Activated CD4-positive, alpha-beta T cell treated with anti-CD3 and anti-CD28 coated beads, Interleukin-2, amount 10 ng/mL, durations not matched to agents 24 days and 14 days (primary cell): ENCODE measurements at regions not wholly inside any gene's neighbourhood (a gene's known extent, or its start where the extent isn't known, plus 50 kb on each side); places are given as distances from the start of the nearest gene placed in this dataset.
"Not testable (repeated sequence)": the region's sequence is repeated elsewhere in the genome, so short reads cannot be mapped to it uniquely, and the experiment has no call there.

Source experiments
- DNase-seq: peaks from one replicate; pipeline ENCODE4 v3.0.0; 2022
- H3K27ac Mint-ChIP-seq: one replicate; pipeline ENCODE4 v1.8.0; 2022; ENCODE audit warnings: mild to moderate bottlenecking, mixed read lengths
- H3K27me3 Mint-ChIP-seq: one replicate; pipeline ENCODE4 v1.8.0; 2022; ENCODE audit warnings: mixed read lengths
- H3K36me3 Mint-ChIP-seq: one replicate; pipeline ENCODE4 v1.8.0; 2022; ENCODE audit warnings: low read depth, mild to moderate bottlenecking, mixed read lengths
- H3K4me1 Mint-ChIP-seq: one replicate; pipeline ENCODE4 v1.8.0; 2021; ENCODE audit warnings: mixed read lengths
- H3K4me3 Mint-ChIP-seq: one replicate; pipeline ENCODE4 v1.8.0; 2022; ENCODE audit warnings: mild to moderate bottlenecking, moderate library complexity, mixed read lengths
- H3K9me3 Mint-ChIP-seq: one replicate; pipeline ENCODE4 v1.8.0; 2021; ENCODE audit warnings: mixed read lengths
- intact Hi-C: fragments of 100-400 bp; cut with micrococcal nuclease; formaldehyde crosslinking; loops from one replicate; pipeline ENCODE4 v1.15.1; 2023

GRCh38 chr21:20110368-20110767 lies 887.8 kb upstream of the NCAM2 start:
- Mint-ChIP-seq H3K9me3 (peaks cover 20% of the 10 kb centered on the region), H3K36me3 (no peaks in the 10 kb centered on the region), H3K27ac (no peak overlapping the region), H3K4me1 (no peaks in the 10 kb centered on the region), H3K4me3 (no peak overlapping the region), H3K27me3 (no peaks in the 10 kb centered on the region)
- no peak for DNase-seq
- intact Hi-C loops, result no loop called here

- intact Hi-C loops, result no loop called here
Observed at GRCh38 chr21:20151741-20152140, 846.5 kb upstream of the NCAM2 start.

DNA sequence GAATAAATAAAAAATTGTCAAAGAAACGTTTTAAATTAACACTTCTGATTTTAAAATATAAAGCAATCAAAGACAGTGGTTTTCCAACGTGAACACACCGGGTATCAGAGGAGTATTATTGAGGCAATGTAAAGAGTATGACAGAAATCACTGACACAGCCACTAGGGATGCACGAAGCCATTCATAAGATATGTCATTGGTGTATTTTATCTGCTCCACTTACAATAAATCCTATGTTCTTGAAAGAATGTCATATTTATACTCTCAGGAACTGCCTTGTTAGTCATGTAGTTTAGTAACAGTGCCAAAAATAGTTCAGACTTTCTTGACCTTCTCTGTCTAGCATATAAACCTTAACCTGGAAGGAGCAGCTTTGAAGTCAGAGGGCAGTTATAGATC lies 835.0 kb upstream of the NCAM2 start:
- no peak overlapping the region for H3K27ac Mint-ChIP-seq
- DNase-seq, result no peak
- no peak overlapping the region for H3K4me3 Mint-ChIP-seq
- H3K4me1 Mint-ChIP-seq, result no peaks in the 10 kb centered on the region
- H3K27me3 Mint-ChIP-seq, result no peaks in the 10 kb centered on the region
- H3K9me3 Mint-ChIP-seq, result peaks cover 5% of the 10 kb centered on the region
- H3K36me3 Mint-ChIP-seq, result no peaks in the 10 kb centered on the region
- intact Hi-C loops, result no loop called here

More at GRCh38 chr21:20151741-20152140, 846.5 kb upstream of the NCAM2 start:
- Mint-ChIP-seq H3K27me3 (no peaks in the 10 kb centered on the region), H3K27ac (no peak overlapping the region), H3K4me1 (no peaks in the 10 kb centered on the region), H3K36me3 (no peaks in the 10 kb centered on the region), H3K9me3 (peaks cover 17% of the 10 kb centered on the region), H3K4me3 (no peak overlapping the region)
- DNase-seq, result no peak

GRCh38 chr21:20167059-20167458 lies 831.1 kb upstream of the NCAM2 start:
- H3K36me3 Mint-ChIP-seq, result no peaks in the 10 kb centered on the region
- no peaks in the 10 kb centered on the region for H3K4me1 Mint-ChIP-seq
- no peak overlapping the region for H3K4me3 Mint-ChIP-seq
- intact Hi-C loops, result no loop called here
- no peak for DNase-seq
- H3K27me3 Mint-ChIP-seq, result no peaks in the 10 kb centered on the region
- H3K9me3 Mint-ChIP-seq, result peaks cover 5% of the 10 kb centered on the region
- no peak overlapping the region for H3K27ac Mint-ChIP-seq

GRCh38 chr21:20169812-20170576 lies 828.2 kb upstream of the NCAM2 start:
- DNase-seq, result no peak
- no peaks in the 10 kb centered on the region for H3K36me3 Mint-ChIP-seq
- no peaks in the 10 kb centered on the region for H3K27me3 Mint-ChIP-seq
- H3K4me1 Mint-ChIP-seq, result no peaks in the 10 kb centered on the region
- intact Hi-C loops, result no loop called here
- H3K9me3 Mint-ChIP-seq, result peaks cover 12% of the 10 kb centered on the region
- H3K27ac Mint-ChIP-seq, result no peak overlapping the region
- H3K4me3 Mint-ChIP-seq, result no peak overlapping the region

DNA sequence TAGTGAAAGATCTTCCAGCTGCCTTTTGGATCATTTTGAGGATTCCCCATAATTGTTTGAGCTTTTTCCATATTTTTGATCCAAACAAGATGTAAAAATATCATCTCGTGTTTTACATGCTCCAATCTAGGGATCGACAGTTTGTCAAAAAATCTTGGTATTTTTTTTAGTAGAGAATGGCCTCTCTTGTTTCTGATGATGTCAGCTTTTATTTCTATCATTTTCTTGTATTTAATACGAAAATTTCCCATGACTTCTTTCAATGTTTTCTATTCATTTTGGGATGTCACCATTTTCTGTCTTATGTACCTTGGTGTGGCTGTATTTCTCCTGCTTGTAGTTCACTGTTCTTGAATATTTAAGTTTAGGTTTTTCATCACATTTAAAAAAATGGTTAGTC lies 812.0 kb upstream of the NCAM2 start:
- H3K9me3 Mint-ChIP-seq, result peaks cover 4% of the 10 kb centered on the region
- H3K27ac Mint-ChIP-seq, result no peak overlapping the region
- intact Hi-C loops, result no loop called here
- H3K36me3 Mint-ChIP-seq, result no peaks in the 10 kb centered on the region
- H3K27me3 Mint-ChIP-seq, result no peaks in the 10 kb centered on the region
- no peak overlapping the region for H3K4me3 Mint-ChIP-seq
- DNase-seq, result no peak
- no peaks in the 10 kb centered on the region for H3K4me1 Mint-ChIP-seq

DNA sequence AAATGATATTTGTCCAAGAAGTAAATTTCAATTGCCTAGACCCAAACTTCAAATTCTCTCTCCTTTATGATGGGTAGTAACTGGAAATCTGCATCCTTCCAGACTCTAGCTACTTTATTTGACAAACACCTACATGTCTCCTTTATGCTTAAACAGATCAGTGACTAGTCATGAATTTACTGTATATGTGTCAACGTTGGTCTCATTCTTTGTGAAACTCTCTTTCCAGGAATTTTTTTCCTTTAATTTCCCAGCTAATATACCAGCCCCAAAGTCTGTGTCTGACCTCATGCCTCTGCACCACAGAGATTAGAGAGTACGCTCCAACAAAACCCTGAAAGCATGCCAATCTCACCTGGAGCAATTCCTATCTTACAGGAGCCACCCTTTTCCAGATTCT lies 811.2 kb upstream of the NCAM2 start:
- Mint-ChIP-seq H3K9me3 (peaks cover 4% of the 10 kb centered on the region), H3K27me3 (no peaks in the 10 kb centered on the region), H3K36me3 (no peaks in the 10 kb centered on the region), H3K4me1 (no peaks in the 10 kb centered on the region), H3K4me3 (no peak overlapping the region), H3K27ac (no peak overlapping the region)
- no peak for DNase-seq
- intact Hi-C loops, result no loop called here

DNA sequence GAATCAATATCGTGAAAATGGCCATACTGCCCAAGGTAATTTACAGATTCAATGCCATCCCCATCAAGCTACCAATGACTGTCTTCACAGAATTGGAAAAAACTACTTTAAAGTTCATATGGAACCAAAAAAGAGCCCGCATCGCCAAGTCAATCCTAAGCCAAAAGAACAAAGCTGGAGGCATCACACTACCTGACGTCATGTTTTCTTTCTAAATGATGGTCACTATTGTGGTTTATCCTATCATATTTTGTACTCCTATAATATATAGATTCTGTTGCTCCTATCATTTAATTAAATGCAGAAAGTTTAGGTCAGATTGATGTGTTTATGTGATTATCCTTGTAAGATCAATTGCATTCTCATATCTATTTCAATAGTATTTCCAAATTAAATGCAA lies 796.9 kb upstream of the NCAM2 start:
- DNase-seq, H3K4me3 Mint-ChIP-seq, H3K4me1 Mint-ChIP-seq, H3K27ac Mint-ChIP-seq, H3K27me3 Mint-ChIP-seq, intact Hi-C loops, H3K36me3 Mint-ChIP-seq: not testable (repeated sequence)
- peaks cover 22% of the 10 kb centered on the region for H3K9me3 Mint-ChIP-seq

GRCh38 chr21:20207335-20207734 lies 790.9 kb upstream of the NCAM2 start:
- Mint-ChIP-seq H3K36me3 (no peaks in the 10 kb centered on the region), H3K9me3 (peaks cover 7% of the 10 kb centered on the region), H3K4me3 (no peak overlapping the region), H3K27me3 (no peaks in the 10 kb centered on the region), H3K27ac (no peak overlapping the region), H3K4me1 (no peaks in the 10 kb centered on the region)
- no peak for DNase-seq
- intact Hi-C loops, result no loop called here

DNA sequence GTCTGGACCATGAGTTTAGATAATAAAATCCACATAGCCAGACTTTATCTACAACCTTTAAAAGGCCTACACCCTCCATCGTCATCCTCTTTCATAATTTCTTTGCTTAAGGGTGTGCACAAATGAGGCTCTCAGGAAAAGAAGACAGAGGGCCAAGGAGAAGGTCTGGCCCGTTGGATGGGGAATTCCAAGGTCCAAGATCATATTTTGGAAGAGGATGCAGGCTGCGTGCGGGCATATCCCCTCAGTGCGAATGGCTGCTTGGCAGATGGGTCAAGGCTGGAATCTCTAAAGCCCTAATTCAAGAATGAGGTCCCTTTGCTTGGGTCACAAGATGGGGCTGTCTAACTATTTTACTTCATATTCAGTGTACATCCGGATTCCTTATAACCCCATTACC lies 782.2 kb upstream of the NCAM2 start:
- H3K4me1 Mint-ChIP-seq, result no peaks in the 10 kb centered on the region
- H3K27me3 Mint-ChIP-seq, result no peaks in the 10 kb centered on the region
- intact Hi-C loops, result no loop called here
- H3K36me3 Mint-ChIP-seq, result no peaks in the 10 kb centered on the region
- no peak overlapping the region for H3K4me3 Mint-ChIP-seq
- peaks cover 6% of the 10 kb centered on the region for H3K9me3 Mint-ChIP-seq
- DNase-seq, result no peak
- H3K27ac Mint-ChIP-seq, result no peak overlapping the region

- Mint-ChIP-seq H3K4me3 (no peak overlapping the region), H3K27ac (no peak overlapping the region), H3K27me3 (no peaks in the 10 kb centered on the region), H3K9me3 (no peaks in the 10 kb centered on the region), H3K36me3 (no peaks in the 10 kb centered on the region), H3K4me1 (no peaks in the 10 kb centered on the region)
- DNase-seq, result no peak
- intact Hi-C loops, result no loop called here
Observed at GRCh38 chr21:20220586-20220985, 777.6 kb upstream of the NCAM2 start.

DNA sequence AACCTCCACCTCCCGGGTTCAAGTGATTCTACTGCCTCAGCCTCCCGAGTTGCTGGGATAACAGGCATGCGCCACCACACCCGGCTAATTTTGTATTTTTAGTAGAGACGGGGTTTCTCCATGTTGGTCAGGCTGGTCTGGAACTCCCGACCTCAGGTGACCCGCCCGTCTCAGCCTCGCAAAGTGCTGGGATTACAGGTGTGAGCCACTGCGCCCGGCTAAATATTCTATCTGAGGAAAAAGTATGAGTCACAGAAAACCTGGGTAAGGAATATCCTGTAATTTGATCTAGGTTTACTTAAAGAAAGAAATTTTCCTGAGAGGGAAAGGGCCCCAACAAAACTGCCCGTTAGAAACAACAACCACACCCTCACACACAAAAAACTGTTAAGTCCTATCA lies 776.2 kb upstream of the NCAM2 start:
- H3K4me3 Mint-ChIP-seq, intact Hi-C loops, H3K9me3 Mint-ChIP-seq, H3K36me3 Mint-ChIP-seq, DNase-seq, H3K4me1 Mint-ChIP-seq, H3K27ac Mint-ChIP-seq, H3K27me3 Mint-ChIP-seq: not testable (repeated sequence)

DNA sequence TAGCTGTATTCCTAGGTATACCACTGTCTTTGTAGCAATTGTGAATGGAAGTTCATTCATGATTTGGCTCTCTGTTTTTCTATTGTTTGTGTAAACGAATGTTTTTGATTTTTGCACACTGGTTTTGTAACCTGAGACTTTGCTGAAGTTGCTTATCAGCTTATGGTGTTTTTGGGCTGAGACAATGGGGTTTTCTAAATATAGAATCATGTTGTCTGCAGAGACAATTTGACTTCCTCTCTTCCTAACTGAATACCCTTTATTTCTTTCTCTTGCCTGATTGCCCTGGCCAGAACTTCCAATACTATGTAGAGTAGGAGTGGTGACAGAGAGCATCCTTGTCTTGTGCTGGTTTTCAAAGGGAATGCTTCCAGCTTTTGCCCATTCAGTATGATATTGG lies 761.6 kb upstream of the NCAM2 start:
- intact Hi-C loops, H3K27ac Mint-ChIP-seq, DNase-seq, H3K4me3 Mint-ChIP-seq, H3K27me3 Mint-ChIP-seq, H3K4me1 Mint-ChIP-seq, H3K36me3 Mint-ChIP-seq: not testable (repeated sequence)
- H3K9me3 Mint-ChIP-seq, result peaks cover 19% of the 10 kb centered on the region

DNA sequence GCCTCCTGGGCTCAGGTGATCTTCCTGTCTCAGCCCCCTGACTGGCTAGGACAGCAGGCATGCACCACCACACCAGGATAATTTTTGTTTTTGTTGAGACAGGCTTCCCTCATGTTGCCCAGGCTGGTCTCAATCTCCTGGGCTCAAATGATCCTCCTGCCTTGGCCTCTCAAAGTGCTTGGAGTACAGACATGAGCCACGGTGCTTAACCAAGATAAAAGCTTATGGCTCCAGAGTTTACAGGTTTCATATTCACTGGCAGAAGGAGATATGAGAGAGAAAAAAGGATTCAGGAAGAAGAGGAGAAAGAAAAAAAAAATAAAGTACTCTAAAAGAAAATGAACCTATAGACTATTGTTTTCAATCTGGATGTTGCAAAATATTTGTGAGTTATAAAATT lies 748.8 kb upstream of the NCAM2 start:
- Mint-ChIP-seq H3K4me1 (no peaks in the 10 kb centered on the region), H3K9me3 (no peaks in the 10 kb centered on the region), H3K27me3 (no peaks in the 10 kb centered on the region), H3K4me3 (no peak overlapping the region), H3K36me3 (no peaks in the 10 kb centered on the region), H3K27ac (no peak overlapping the region)
- intact Hi-C loops, result no loop called here
- DNase-seq, result no peak

- Mint-ChIP-seq H3K9me3 (no peaks in the 10 kb centered on the region), H3K27me3 (no peaks in the 10 kb centered on the region), H3K4me3 (no peak overlapping the region), H3K36me3 (no peaks in the 10 kb centered on the region), H3K4me1 (no peaks in the 10 kb centered on the region), H3K27ac (no peak overlapping the region)
- no peak for DNase-seq
- intact Hi-C loops, result no loop called here
Observed at GRCh38 chr21:20250337-20250736, 747.9 kb upstream of the NCAM2 start.
